ENCODE measurements at regions not wholly inside any gene's neighbourhood (a gene's known extent, or its start where the extent isn't known, plus 50 kb on each side); places are given as distances from the start of the nearest gene placed in this dataset.

DNA sequence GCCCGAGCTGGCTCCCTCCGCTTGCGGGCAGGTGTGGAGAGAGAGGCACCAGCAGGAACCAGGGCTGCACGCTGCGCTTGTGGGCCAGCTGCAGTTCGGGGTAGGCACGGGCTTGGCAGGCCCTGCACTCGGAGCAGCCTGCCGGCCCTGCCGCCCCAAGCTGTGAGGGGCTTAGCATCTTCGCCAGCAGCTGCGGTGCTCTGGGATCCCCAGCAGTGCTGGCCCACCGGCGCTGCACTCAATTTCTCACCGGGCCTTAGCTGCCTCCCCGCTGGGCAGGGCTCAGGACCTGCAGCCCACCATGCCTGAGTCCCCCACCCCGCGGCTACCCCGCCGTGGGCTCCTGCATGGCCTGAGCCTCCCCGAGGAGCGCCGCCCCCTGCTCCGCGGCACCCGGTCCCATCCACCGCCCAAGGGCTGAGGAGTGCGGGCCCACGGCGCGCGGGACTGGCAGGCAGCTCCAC, 434.4 kb upstream of the RGPD4 start:
- no peak for DNase-seq

DNA sequence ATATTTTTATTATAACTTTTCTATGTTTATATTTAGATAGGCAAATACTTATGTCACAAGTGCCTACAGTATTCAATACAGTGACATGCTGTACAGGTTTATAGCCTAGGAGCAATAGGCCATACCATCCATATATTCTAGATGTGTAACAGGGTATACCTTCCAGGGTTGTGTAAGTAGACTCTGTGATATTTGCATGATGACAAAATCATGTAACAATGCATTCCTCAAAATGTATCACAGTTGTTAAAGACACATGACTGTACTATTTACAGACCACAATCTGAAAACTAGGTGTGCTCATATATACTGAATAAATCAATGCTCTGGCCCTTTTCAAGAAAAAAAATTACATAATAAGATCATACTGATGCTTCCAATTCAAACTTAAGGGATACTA, 433.2 kb upstream of the RGPD4 start:
- no peak for DNase-seq

DNA sequence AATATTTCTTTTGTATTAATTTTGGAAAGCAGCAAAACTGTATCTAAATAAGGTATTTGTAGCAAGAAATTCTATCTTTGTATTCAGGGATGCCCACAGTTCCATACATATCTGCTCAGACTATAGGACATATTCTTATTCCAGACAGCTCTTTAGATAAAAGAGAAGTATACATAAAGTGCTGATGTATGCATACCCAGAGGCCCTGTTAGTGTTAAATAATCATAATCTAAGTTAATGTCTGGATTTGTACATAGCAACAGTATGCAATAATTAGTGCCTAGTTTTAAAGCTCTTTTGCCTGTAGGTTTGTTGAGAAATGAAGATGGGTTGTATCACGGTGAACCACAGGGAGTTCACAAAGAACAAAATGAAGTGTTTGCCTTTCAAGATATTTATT, 428.0 kb upstream of the RGPD4 start:
- DNase-seq = no peak

DNA sequence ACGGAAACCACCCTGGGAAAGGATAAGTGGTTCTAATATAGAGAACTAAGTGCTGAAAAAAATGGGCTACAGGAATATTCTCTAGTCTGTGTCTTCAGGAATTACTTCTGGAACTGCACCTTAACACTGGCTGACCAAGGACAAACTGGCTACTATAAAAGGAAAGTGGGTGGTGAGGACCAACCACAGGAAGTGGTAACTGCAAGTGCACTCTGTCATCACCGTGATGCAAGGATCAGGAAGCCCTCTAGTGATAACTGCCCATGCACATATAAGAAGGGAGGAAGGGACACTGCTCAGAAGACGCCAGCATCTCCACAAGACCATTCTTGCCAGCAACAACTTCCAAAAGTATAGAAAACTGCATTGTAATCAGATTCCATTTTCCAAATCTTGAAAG, 424.4 kb upstream of the RGPD4 start:
- DNase-seq = no peak

DNA sequence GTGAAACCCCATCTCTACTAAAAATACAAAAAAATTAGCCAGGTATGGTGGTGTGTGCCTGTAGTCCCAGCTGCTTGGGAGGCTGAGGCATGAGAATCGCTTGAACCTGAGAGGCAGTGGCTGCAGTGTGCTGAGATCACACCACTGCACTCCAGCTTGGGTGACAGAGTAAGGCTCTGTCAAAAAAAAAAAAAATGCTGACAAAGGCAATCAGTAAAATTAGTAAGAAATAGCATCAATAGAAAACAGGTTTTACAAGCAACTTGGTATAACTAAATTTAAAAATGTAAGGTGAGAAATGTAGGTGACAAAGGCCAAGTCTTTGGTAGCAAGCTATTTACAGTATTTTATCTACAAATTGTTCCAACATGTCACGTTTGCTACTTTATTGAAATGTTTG, 421.4 kb upstream of the RGPD4 start:
- DNase-seq = no peak

DNA sequence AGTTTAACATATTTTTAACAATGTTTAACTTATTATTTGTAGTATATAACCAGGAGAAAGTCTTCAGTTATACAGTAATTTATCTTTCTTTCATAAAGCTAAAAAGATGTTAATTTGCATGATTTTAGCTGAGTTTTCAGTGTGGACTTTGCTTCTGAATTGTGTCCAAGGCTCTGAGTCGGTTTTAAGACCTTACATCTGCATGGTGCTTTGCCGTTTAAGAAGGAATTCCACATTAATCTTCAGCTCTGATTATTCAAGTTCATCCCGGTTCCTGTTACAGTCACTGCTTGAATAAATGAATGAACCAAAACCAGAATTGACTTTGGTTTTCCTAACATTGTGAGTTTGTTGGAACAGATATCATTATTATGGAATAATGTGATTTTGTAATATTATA, 419.7 kb upstream of the RGPD4 start:
- DNase-seq = no peak

DNA sequence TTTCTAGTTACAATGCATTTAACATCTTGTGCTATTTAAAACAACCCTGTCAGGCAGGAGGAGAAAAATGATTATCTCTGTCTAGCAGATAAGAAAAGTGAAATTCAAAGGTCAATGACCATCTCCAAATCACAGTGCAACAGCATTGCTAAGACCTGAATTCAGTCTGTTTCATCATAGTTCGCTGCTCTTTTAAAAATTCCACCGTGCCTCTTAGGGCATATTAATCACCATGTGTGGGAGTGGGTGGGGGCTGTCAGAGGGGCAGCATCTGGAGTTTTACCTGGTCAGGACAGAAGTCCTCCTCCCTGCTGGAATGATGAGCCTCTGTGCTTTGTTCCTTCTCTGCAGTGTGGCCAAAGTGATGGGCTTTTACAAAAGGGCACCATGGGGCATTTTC, 418.7 kb upstream of the RGPD4 start:
- no peak for DNase-seq

DNA sequence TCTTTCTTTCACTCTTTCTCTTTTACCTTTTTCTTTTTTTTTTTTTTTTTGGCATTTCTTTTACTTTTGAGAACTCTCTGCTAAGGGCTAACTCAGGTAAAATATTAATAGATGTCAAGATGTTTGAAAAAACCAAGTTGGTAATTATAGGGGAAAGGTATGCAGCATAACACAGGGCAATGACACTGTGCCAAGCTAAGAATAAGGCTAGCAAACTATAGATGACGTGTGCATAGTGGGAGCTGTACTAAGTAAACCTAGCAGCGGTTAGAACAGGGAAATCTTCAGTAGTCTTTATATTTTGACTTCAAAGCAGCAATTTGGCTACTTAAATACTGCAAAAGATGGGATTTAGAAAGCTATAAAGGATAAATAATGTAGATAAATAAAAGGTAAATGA, 415.4 kb upstream of the RGPD4 start:
- DNase-seq = no peak

DNA sequence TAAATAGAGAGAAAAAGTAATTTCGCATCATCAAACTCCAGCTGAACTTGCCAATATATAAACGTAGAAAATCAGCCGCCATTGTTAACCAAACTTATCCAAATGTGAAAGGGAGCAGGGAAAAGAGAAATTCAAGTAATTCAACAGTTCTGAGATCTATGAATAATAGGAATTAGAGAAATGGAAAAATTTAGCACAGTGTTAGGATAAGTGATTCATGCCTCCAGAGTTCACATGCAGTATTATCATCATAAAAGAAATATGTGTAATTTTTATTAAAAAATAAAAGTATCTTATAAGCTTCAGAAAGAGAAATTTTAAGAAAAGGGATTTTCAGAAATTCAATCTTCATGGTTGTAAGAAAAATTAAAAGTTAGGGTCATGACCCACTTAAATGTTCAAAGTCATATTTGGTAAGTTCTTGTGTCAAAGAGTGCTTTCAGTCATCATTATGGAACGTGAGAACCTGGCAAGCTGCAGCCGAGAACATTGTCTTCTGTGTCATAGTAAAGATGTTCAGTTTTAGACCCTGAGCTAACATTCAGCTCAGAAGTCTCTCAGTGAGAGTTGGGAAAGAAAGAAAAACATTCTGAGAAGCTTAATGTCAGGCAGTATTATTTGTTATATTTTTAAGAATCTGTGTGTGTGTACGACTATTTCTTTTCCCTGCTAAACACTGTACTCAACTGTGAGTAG, 414.3 kb upstream of the RGPD4 start:
- no peak for DNase-seq

DNA sequence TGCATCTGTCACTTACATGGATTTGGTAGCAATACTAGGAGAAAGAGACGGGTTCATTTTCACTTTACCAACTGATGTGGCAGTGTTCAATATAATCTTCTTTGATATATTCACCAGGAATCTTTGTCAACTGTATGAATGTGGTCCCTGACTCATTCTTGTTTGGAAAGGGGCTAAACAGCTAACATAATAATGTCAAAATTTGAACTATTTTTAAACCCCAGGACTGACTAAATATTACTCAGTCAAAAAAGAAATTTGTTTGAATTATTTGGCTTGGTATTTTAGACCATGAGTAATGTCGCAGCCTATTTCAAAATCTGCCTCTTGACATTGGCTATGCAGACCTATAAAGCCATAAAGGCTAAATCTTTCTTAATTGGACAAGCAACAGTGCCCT, 413.7 kb upstream of the RGPD4 start:
- DNase-seq = no peak

DNA sequence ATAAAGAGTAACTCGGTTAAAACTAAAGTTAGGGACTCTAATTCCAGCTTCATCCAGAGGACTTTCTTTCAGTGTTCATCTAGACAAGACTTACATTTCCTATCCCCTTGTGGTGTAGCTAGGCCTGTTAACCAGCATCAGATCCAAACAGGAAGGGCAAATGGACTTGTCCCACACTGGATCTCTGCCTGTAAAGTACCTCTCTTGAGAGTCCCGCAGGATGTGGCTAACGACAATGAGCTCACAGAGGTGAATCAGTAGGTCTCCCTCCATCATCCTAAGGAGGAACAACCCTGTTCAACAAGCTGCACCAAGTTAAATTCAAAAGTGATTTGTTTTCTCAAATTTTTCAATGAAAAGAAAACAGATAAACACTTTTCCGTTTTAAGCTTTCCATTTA, 412.3 kb upstream of the RGPD4 start:
- no peak for DNase-seq

DNA sequence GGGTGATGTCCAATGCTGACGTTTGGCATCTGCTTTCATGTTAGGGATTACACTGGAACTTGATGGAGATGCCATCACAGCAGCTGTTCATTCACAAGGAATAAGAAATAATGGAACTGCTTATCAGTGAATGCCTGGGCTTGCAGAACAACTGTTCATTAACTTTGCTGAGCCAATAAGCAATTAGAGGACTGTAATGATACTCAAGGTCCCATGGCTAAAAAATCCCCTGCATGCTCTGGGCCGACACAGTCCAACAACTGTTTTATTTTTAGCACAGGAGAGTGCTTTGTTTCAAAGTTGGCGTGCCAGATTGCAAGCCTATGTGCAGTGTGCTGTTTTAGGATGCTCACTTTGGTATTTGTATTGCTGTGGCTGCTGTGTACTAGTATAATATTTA, 408.0 kb upstream of the RGPD4 start:
- DNase-seq = no peak

DNA sequence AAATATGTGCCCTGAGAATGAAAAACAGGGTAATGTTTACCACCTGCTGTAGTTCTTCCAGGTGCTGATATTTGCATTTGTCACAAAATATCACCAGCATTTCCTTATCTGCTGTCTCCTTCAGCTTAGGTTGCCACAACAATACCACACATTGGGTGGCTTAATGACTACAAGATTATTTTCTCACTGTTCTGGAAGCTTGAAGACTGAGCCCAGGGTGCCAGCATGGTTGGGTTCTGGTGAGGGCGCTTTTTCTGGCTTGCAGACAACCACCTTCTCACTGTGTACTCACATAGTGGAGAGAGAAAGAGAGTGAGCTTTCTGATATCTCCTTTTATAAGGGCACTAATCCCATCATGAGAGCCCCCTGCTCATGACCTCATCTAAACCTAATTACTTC, 407.5 kb upstream of the RGPD4 start:
- no peak for DNase-seq

DNA sequence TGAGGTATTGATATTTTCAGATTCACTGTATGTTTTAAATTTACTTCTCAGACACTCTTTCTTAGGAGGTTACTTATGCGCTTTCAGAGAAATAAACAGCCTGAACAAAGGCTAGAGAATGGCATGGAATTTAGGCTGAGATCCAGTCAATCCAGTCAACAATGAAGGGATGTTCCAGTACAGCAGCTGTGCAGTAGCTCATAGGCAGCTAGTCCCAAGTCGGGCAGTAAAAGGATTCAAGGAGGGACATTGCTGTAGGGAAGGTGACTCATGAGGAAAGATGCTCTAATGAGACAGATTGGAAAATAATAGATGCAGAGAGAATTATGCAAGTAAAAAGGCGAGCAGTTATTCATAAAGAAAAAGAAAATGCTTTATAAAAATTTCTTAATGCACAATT, 397.9 kb upstream of the RGPD4 start:
- DNase-seq = no peak

DNA sequence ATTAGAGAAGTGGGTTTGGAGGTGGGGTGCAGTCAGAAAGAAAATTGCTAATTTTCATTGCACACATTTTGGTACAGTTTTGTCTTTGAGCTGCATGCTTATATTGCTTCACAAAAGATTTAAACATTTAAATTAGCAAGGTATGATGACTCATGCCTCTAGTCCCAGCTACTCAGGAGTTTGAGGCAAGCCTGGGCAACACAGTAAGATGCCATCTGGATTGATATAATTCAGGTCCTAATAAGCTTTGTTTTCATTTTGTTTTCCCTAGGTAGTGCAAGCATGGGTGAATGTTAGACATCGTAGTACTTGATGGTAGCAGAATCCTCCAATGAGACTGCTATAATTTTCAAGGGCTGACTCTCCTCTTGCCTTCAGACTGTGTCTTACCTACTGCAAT, 396.7 kb upstream of the RGPD4 start:
- DNase-seq = no peak

DNA sequence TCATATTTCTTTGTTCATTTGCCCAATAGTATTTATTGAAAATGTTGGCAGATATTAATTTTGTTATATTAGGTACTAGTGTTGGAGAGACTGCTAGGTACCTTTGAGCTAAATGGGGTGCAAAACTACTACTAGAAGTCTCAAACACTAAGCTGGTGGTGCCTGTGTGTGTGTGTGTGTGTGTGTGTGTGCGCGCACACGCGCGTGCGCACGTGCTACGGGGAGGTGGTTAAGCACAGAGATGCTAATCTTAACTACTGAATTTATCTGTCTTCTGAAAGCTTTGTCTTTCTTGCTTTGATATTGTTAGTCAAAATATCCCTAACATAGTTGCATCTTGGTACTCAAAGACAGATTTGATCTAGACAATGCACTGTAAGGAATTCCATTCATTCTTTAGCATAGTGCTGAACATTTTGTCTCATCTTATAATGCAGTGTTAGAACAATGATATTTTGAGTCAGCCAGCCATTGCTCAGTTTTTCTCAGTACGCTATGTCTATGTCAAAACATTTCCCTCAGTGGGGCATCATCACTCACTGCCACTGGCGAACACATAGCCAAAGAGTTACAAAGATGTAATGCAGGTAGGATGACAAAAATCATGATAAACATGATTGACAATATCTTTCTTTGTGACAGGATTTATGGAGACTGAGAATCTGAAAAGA, 396.0 kb upstream of the RGPD4 start:
- DNase-seq = no peak

DNA sequence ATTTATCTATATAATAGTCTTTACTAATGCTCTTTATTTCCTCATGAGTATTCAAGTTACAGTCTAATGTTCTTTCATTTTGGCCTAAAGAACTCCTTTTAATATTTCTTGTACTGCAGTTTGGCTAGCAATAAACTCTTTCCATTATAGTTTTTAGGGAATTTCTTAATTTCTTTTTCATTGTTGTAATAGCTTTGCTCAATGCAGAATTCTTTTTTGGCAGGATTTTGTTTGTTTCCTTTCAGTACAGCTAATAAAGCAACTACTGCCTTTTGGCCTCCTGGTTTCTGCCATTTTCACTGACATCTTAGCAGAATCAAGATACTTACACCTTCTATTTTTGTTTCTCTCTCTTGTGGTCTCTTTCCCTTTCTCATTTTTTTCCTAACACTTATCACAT, 390.4 kb upstream of the RGPD4 start:
- DNase-seq = no peak

DNA sequence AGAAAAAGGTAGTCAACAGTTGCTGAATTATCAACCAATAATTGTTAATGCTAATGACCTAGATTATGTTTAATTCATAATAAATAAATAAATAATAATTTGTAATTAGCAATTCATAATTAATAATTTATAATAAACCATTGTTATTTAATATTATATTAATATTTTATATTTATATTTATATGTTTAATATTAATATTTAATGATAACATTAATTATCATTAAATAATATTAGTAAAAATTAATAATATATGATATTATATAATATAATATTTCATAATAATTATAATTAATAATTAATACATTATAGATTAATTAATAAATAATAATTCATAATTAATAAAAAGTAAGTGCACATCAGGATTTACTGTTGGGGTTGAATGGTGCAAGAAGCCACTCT, 389.4 kb upstream of the RGPD4 start:
- DNase-seq = no peak

DNA sequence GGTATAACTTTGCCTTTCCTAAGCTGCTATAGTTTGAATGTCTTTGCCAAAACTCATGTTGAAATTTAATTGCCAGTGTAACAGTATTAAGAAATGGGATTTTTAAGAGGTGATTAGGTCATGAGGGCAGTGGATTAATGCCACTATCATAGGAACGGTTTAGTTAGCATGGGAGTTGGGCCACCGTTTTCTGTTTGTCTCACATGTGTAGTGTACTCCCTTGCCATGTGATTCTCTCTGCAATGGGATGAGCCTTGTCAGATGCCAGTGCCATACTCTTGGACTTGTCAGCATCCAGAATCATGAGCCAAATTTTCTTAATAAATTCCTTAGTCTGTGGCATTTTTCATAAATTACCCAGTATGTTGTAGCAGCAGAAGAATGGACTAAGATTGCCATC, 388.9 kb upstream of the RGPD4 start:
- DNase-seq = no peak

DNA sequence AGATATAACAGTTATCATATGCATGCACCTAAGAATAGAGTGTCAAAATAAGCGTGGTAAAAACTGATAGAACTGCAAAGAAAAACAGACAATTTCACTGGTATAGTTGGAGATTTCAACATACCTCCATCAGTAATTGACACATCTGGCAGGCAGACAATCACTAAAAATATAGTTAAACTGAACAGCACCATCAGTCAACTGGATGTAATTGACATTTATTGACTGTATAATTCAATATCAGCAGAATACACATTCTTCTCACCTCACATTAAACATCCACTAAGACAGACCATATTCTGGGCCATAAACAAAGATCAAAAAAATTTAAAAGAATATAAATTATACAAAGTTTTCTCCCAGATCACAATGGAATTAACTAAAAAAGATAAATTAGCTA, 378.5 kb upstream of the RGPD4 start:
- DNase-seq = no peak

DNA sequence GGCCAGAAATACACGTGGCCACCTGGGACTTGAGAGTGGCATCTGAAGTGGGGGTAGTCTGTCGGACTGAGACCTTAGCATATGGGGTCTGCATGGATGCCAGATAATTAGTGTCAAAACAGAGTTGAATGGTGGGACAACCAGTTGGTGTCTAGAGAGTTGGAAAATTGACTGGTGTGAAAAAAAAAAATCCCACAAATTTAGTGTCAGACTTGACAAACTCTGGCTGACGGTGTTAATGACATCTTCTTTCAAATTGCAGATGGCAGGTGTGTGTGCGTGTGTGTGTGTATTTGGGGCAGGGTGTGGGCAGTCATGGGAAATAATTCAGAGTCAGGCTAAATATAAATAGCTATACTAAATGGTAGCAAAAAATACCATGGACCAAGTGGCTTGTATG, 365.4 kb upstream of the RGPD4 start:
- no peak for DNase-seq

DNA sequence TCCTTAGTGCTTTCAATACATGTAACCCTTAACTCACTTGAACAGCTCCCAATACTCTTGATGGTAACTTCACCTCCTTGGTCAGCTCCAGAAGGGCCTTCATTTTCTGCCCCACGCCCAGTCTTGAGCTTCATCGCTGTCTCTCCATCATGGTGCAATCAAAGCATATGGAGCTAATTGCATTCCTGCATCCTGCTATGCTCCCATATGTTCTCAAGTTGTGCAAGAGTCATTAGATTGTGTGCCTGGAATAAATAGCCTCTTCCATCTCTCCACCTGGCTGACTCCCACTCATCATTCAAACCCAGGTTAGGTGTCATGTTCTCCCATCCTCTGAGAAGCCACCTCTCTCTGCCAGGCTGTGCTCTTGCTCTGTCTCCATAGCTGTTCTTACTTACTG, 364.5 kb upstream of the RGPD4 start:
- no peak for DNase-seq

DNA sequence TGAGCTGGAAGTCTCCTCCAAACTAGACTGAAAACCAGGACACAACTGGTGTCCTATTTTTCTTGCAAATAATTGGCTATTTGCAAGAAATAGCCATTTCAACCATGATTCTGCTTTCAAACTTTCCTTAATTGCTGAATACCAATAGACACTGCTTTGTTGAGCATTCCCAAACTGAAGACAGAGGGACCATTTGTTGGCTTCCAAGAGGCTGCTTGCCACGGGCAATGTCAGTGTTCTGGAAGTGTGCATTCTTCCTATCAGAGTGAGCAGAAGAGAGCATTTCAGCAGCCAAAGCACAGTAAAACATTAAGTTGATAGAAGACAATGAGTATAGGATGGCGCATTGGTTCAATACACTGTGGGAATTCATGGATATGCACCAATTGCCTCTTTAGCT, 360.5 kb upstream of the RGPD4 start:
- no peak for DNase-seq

DNA sequence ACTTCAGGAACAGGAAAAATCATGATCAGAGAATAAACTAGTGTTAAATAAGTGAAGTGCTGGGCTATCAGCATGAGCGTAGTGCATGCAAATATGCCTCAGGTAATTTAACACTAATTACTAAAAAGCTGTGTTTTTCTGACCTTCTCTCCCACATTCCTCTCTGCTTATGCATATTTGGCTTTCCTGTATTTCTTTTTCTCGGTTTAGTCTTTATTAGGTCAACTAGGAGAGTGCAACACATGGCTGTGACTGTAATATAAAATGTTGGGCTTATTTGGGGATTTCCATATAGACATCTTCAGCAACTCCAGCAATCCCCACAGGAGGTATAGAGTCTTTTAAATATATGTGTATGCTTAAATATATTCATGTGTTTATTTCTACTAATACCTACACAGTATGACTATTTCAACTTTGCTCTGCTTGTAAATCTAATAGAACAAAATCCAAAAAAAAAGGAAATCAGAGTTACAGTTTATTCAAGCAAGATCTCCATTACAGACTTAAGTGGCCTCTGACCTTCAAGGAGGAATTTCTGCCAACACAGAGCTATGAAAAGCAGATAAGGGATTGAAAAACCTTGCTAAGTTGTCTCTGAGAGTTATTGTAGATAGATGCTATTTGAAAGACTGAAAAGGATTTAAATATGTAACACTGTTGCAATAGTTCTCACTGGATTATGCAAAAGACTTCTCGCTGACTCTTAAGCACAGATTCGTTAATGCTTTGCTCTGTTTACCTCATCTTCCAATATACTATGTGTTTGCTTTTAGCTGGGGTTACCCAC, 359.5 kb upstream of the RGPD4 start:
- no peak for DNase-seq
